ENCODE measurements at regions not wholly inside any gene's neighbourhood (a gene's known extent, or its start where the extent isn't known, plus 50 kb on each side); places are given as distances from the start of the nearest gene placed in this dataset.

DNA sequence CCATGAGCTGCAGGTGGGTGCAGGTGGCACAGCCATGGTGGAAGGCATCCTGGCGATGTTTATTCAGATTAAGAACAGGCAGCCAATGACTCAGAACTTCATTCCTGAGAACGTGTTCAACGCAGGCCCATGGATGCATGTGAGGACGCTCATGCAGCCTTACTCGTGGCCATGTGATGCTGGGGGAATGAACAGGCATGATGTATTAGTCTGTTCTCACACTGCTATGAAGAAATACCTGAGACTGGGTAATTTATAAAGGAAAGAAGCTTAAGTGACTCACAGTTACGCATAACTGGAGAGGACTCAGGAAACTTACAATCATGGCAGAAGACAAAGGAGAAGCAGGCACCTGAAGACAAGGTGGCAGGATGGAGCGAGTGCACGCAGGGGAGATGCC is 146.6 kb downstream of the RNASET2 start:
- Histone ChIP-seq H3K4me2 (ENCODE audit: insufficient read depth, insufficient read length, low read length) (no peak overlapping the region), H3K23ac (ENCODE audit: insufficient read length, low read depth, low read length) (no peak overlapping the region), H2AK5ac (ENCODE audit: insufficient read length, low read length) (no peak overlapping the region), H3T11ph (ENCODE audit: low read length) (no peak overlapping the region), H3K4me1 (ENCODE audit: insufficient read depth, low read length) (no peaks in the 10 kb centered on the region), H3K14ac (ENCODE audit: insufficient read depth, low read length) (no peak overlapping the region), H2BK120ac (ENCODE audit: low read depth, low read length, poor library complexity, severe bottlenecking) (no peak overlapping the region), H3K23me2 (ENCODE audit: insufficient read length, low read depth, low read length, poor library complexity, severe bottlenecking) (no peaks in the 10 kb centered on the region), H3K79me1 (ENCODE audit: insufficient read depth, low read depth, low read length, poor library complexity, severe bottlenecking) (no peaks in the 10 kb centered on the region), H3K9me3 (ENCODE audit: control insufficient read depth, low read depth, low read length) (no peaks in the 10 kb centered on the region), H4K5ac (ENCODE audit: insufficient read length, low read depth, low read length) (no peak overlapping the region), H2BK5ac (ENCODE audit: insufficient read length, low read length) (no peak overlapping the region), H3K4ac (ENCODE audit: low read depth, low read length) (no peak overlapping the region), H2BK12ac (ENCODE audit: insufficient read length, low read depth, low read length) (no peak overlapping the region), H3K79me2 (ENCODE audit: insufficient read depth, low read length) (no peaks in the 10 kb centered on the region), H4K91ac (ENCODE audit: insufficient read length, low read depth, low read length) (no peak overlapping the region), H3K18ac (ENCODE audit: insufficient read length, low read depth, low read length) (no peak overlapping the region), H2BK20ac (ENCODE audit: low read depth, low read length, poor library complexity, severe bottlenecking) (no peak overlapping the region), H3K27me3 (ENCODE audit: insufficient read depth, low read length) (no peaks in the 10 kb centered on the region), H2BK15ac (ENCODE audit: low read depth, low read length) (no peak overlapping the region), H2AFZ (ENCODE audit: low read length) (no peak overlapping the region), H4K20me1 (ENCODE audit: control insufficient read depth, insufficient read depth, insufficient read length) (no peaks in the 10 kb centered on the region), H3K9ac (ENCODE audit: extremely low read depth, insufficient read length, low read length) (no peak overlapping the region), H3K56ac (ENCODE audit: insufficient read length, low read depth, low read length) (no peak overlapping the region), H4K8ac (replicated peaks; ENCODE audit: insufficient read length, low read depth, low read length) (no peak overlapping the region), H3K27ac (ENCODE audit: insufficient read length, low read depth, low read length) (no peak overlapping the region)
- Mint-ChIP-seq H3K4me1 (no peaks in the 10 kb centered on the region), H3K27ac (no peak overlapping the region), H3K27me3 (ENCODE audit: low read depth) (peaks cover 4% of the 10 kb centered on the region), H3K36me3 (ENCODE audit: insufficient read depth in 1 of 3, low read depth in 3 of 3) (peaks cover 10 to 26% (median 12%) of the 10 kb centered on the region in 3 experiments), H3K9me3 (peaks cover 21 to 26% of the 10 kb centered on the region in 2 experiments), H3K4me3 (no peak overlapping the region)
- DNase-seq = no peak
- TF ChIP-seq CTCF (conservative IDR thresholded peaks at IDR 0.05) = no peak
- no CpG with 5 or more reads among the region's 8 CpGs for WGBS (ENCODE audit: extremely low coverage, insufficient read length, low lambda C conversion rate)

Measured in H9 (cell line).